GM19324 (cell line): ENCODE measurements at regions not wholly inside any gene's neighbourhood (a gene's known extent, or its start where the extent isn't known, plus 50 kb on each side); places are given as distances from the start of the nearest gene placed in this dataset.
"Not testable (repeated sequence)": the region's sequence is repeated elsewhere in the genome, so short reads cannot be mapped to it uniquely, and the experiment has no call there.

Source experiments
- ATAC-seq: cut with Tn5 transposase; IDR thresholded peaks from one replicate; pipeline ENCODE4 v1.9.1; 2021; ENCODE audit warnings: mild to moderate bottlenecking, moderate library complexity; ENCODE audit not compliant: unreplicated experiment, low FRiP score

GRCh38 chr10:37067576-37067975 is 57.8 kb upstream of the ANKRD30A start:
- ATAC-seq: no peak

DNA sequence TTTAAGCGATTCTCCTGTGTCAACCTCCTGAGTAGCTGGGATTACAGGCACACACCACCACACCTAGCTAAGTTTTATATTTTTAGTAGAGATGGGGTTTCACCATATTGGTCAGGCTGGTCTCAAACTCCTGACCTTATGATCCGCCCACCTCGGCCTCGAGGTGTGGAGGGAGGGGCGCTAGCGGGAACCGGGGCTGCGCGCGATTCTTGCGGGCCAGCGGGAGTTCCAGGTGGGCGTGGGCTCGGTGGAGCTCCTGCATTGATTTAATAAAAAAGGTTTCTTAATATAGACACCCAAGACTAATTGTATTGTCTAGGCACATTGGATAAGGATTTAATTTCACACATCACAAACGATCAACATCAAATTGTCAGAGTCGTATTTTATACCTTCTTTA is 63.1 kb upstream of the ANKRD30A start:
- ATAC-seq: not testable (repeated sequence)

GRCh38 chr10:37057261-37057660 is 68.1 kb upstream of the ANKRD30A start:
- ATAC-seq: no peak

DNA sequence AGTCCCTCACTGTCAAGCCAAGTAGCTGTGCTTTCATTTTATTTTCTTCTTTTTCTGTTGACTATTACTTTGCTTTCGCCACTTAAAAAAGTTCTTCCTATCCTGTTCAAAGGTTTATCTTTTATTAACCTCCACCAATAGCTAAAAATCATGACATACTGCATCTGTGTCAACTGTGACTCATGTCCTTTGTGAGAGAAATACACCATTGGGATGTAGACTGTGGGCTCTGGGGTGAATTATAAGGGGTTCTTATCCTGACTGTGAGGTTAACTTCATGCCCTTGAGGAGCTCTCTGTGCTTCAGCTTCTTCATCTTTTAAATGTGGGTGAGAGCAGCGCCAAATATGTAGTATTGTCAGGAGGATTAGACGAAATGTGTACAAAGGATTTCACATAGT is 71.9 kb upstream of the ANKRD30A start:
- ATAC-seq: no peak

GRCh38 chr10:37049982-37050381 is 75.4 kb upstream of the ANKRD30A start:
- not testable (repeated sequence) for ATAC-seq

- not testable (repeated sequence) for ATAC-seq
These were observed 81.1 kb upstream of the ANKRD30A start for GRCh38 chr10:37044319-37044718.

GRCh38 chr10:37035853-37036252 is 89.5 kb upstream of the ANKRD30A start:
- no peak for ATAC-seq

DNA sequence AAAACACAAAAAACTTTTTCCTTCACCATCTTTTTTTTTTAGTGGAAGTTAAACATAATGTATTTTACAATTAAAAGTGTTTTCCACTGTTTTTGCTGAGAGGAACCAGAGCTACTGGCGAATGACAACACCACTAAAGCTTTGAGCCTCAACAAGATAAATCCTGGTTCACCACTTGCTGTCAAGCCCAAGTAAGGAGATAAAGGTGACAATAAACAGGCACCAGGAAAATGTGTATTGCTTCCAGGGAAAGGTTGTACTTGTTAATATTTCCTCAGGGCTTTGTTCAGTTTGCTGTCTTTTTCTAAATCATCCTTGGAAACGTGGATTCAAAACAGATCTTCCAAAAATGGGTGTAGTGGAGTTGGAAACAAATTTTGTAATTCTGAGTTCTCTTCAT is 109.9 kb upstream of the ANKRD30A start:
- ATAC-seq: no peak

GRCh38 chr10:37010741-37011140 is 114.7 kb upstream of the ANKRD30A start:
- no peak for ATAC-seq

- ATAC-seq: not testable (repeated sequence)
These were observed 117.1 kb upstream of the ANKRD30A start for GRCh38 chr10:37008276-37008675.

- ATAC-seq: no peak
These were observed 122.3 kb upstream of the ANKRD30A start for GRCh38 chr10:37003126-37003525.

DNA sequence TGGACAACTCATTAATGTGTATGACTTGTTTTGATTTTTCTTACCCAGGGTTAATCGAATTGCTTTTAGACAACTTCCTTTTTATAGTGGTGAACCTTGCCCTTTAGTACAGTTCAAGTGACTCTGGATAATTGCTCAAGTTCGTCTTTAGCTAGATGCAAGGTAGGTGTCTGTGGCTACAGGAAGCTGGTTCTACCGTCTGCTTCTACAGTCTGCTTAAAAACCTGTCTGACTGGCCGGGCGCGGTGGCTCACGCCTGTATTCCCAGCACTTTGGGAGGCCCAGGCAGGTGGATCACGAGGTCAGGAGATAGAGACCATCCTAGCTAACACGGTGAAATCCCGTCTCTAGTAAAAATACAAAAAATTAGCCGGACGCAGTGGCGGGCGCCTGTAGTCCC is 129.6 kb upstream of the ANKRD30A start:
- ATAC-seq: not testable (repeated sequence)

GRCh38 chr10:36994886-36995285 is 130.5 kb upstream of the ANKRD30A start:
- no peak for ATAC-seq

GRCh38 chr10:36989233-36989632 is 136.2 kb upstream of the ANKRD30A start:
- no peak for ATAC-seq

DNA sequence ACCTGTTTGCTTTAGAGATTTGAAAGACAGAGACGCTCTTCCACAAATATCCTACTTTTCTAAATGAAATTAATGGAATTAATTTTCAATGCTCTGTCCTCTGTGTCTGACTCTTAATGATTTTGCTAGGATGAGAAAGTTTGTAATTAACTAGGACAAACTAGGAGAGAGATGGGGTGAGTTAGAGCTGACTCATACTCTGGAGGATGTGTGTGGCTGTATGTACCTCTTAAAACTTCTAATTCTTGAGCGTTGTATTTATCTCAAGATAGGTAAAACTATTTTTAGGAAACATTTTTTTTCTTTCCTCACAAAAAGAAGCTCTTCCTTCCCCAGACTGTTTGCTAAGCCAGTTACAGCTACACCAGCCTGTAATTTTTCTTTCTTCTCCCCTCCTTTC is 178.8 kb upstream of the ANKRD30A start:
- ATAC-seq: no peak

- ATAC-seq: no peak
These were observed 181.9 kb upstream of the ANKRD30A start for GRCh38 chr10:36943544-36943943.

- no peak for ATAC-seq
These were observed 182.8 kb upstream of the ANKRD30A start for GRCh38 chr10:36942616-36943015.

DNA sequence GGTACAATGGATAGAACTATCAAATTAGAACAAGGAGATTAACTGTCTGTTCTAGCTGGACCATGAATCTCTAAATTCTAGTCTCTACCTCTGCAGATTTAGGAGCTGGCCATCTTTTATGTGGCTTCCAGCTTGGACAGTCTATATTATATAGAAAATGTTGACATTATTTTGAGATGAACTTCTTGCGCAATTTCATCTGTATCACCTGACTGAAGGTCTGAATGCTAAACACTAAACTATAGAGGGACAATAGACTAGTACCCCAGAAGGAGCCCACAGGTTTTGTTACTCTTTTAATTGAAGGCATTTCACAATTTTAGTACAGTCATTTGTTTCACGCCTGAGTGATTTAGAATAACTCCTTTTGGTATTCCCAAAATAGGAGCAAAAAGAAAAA is 222.4 kb upstream of the ANKRD30A start:
- ATAC-seq: no peak

DNA sequence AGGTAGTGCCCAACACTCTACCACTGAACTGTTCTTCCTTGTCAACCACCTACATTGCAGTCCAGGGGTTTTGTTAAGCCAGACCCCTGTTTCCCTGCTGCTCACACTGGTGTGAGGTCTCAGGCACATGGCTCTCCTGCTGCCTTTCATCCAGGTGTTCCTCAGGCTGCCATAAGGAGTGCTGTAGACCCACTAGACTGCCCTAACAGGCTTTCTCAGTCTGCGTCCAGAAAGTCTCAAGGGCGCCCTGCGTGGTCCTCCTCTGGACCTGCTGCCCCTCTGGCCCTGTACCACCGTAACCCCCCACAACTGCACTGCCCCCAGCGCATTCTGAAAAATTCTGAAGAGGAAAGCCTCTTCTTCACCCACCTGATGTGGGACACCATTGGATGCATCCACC is 225.7 kb upstream of the ANKRD30A start:
- ATAC-seq: no peak

DNA sequence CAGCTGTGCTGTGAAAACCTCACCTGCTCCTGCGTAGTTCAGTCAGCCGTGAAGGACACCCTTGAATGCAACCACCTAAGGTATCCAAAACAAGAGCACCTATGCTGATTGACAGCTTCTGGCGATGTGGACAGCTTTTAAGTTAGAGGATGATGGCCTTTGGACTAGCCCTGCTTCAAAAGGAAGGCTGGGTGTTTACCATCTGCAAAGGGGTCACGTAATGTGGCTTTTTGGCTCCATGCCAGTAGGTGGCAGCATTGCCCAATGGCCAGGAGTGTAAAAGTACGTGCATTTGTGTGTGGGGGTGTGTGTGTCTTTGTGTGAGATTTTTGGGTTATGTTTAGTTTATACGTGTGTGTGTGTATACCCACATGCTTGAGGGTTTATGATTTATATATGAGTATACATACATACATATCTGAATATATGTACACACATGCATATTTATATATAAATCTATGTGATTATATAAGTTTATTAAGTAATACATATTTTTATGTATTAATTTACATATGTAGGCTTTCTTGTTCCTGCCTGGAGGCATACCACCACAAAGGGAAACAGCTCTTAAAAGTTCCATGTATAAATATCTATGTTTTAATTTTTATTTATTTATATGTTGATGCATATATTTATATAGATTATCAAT is 236.3 kb upstream of the ANKRD30A start:
- ATAC-seq: no peak

DNA sequence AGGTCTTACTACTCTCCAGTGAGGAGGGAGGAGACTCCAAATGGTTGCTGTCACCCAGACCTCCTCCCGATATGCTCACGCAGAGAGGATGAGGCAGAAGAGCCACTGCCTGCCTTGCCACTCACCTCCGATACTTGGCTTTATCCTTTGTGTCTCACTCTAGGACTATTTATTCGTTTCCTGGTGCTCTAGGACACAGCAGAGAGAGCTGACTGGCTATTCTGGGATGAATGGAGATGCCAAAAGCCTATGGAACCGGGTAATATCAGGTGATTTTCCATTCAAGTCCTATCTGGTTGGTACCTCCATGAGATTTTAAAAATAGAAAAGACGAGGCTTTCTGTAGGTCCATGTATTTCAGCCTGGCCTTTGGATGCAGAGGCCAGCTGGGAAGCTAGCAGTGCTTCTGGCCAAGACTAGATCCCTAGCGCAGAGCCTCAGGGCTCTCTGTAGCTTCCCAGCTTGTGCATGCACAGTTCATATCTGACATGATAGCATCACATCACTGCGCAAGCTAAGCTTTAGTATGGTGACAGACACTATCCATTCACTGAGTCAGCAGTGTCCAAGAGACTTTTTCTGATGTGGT is 239.0 kb upstream of the ANKRD30A start:
- ATAC-seq: no peak

GRCh38 chr10:36885746-36886145 is 239.7 kb upstream of the ANKRD30A start:
- no peak for ATAC-seq
